Ectodermal cell (in vitro differentiated cells): ENCODE measurements at regions not wholly inside any gene's neighbourhood (a gene's known extent, or its start where the extent isn't known, plus 50 kb on each side); places are given as distances from the start of the nearest gene placed in this dataset.

Source experiments
- H3K27ac ChIP-seq: 2 replicates; pipeline ENCODE4 v1.7.0; 2013; ENCODE audit warnings: mild to moderate bottlenecking, low read depth, low read length; ENCODE audit not compliant: insufficient read depth, poor library complexity, severe bottlenecking
- H3K27me3 ChIP-seq: 2 replicates; pipeline ENCODE4 v1.7.0; 2013; ENCODE audit warnings: mild to moderate bottlenecking, low read length; ENCODE audit not compliant: insufficient read depth, control insufficient read depth, poor library complexity, severe bottlenecking
- H3K36me3 ChIP-seq: one replicate; pipeline ENCODE4 v1.7.0; 2013; ENCODE audit warnings: low read length; ENCODE audit not compliant: control insufficient read depth, insufficient read depth
- H3K4me1 ChIP-seq: one replicate; pipeline ENCODE4 v1.7.0; 2013; ENCODE audit warnings: low read length; ENCODE audit not compliant: control insufficient read depth, insufficient read depth
- H3K4me3 ChIP-seq: 2 replicates; pipeline ENCODE4 v1.7.0; 2013; ENCODE audit warnings: low read depth, low read length, control low read depth; ENCODE audit not compliant: insufficient read depth
- H3K9me3 ChIP-seq: 2 replicates; pipeline ENCODE4 v1.7.0; 2013; ENCODE audit warnings: mild to moderate bottlenecking, low read length, moderate library complexity; ENCODE audit not compliant: control insufficient read depth
- WGBS, 2 experiments: methylation state at CpG; one replicate each; pipeline ENCODE4 v1.1.7; 2013; ENCODE audit warnings: missing lambda C conversion rate in 2 of 2; 5-methylcytosine and 5-hydroxymethylcytosine counted together

GRCh38 chr7:12091231-12091630, 119.9 kb upstream of the TMEM106B start:
- Histone ChIP-seq H3K27ac (no peak overlapping the region), H3K4me1 (peaks cover 9% of the 10 kb centered on the region), H3K9me3 (no peaks in the 10 kb centered on the region), H3K27me3 (no peaks in the 10 kb centered on the region), H3K4me3 (no peak overlapping the region), H3K36me3 (no peaks in the 10 kb centered on the region)
- WGBS, 2 experiments = 81 to 84% methylated on average over 4 of the region's 4 CpGs

DNA sequence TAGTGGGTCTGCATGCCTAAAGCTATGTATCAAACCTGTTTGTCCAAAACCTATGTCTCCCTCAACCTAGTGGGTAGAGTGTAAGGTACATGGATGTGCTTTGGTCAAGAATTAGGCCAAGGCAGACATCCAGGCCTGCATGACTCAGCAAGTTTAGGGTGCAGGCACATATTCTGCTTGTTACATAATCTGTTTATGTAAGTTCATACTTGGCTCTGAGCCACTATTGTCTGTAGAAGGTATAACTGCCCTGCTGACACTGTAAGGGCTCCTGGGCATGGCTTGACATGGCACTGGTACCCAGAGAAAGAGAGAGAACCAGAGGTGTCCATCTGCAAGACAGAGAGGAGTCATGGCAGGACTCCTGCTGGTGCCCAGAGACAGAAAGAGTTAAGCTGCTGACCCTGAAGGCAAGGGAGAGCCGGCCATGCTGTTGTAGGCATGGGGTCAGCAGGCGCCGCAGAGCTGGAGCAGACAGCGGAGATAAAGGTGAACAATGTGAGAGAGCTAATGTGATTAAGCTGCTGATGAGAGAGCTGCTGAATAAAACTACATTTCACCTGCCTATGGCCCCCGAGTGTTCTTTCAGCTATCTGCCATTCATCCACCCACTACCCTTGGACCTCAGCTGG, 118.5 kb upstream of the TMEM106B start:
- Histone ChIP-seq H3K36me3 (no peaks in the 10 kb centered on the region), H3K4me1 (peaks cover 9% of the 10 kb centered on the region), H3K27ac (no peak overlapping the region), H3K4me3 (no peak overlapping the region), H3K9me3 (no peaks in the 10 kb centered on the region), H3K27me3 (no peaks in the 10 kb centered on the region)
- WGBS, 2 experiments = 76 to 85% methylated on average over 4 to 5 of the region's 5 CpGs

GRCh38 chr7:12093365-12093764, 117.7 kb upstream of the TMEM106B start:
- WGBS, 2 experiments = no CpG with 5 or more reads among the region's 1 CpG
- H3K9me3 ChIP-seq = no peaks in the 10 kb centered on the region

GRCh38 chr7:12094365-12094921, 116.7 kb upstream of the TMEM106B start:
- 8 to 23% methylated on average over 3 to 4 of the region's 4 CpGs for WGBS, 2 experiments
- no peaks in the 10 kb centered on the region for H3K27me3 ChIP-seq
- H3K27ac ChIP-seq = no peak overlapping the region
- peaks cover 9% of the 10 kb centered on the region for H3K4me1 ChIP-seq
- no peaks in the 10 kb centered on the region for H3K36me3 ChIP-seq
- H3K4me3 ChIP-seq = no peak overlapping the region
- H3K9me3 ChIP-seq = no peaks in the 10 kb centered on the region

More at GRCh38 chr7:12093365-12093764, 117.7 kb upstream of the TMEM106B start:
- no peaks in the 10 kb centered on the region for H3K36me3 ChIP-seq
- H3K4me1 ChIP-seq = peaks cover 9% of the 10 kb centered on the region
- H3K27ac ChIP-seq = no peak overlapping the region
- no peak overlapping the region for H3K4me3 ChIP-seq
- H3K27me3 ChIP-seq = no peaks in the 10 kb centered on the region

GRCh38 chr7:12102126-12102525, 109.0 kb upstream of the TMEM106B start:
- no peaks in the 10 kb centered on the region for H3K4me1 ChIP-seq
- no peaks in the 10 kb centered on the region for H3K9me3 ChIP-seq
- 78 to 88% methylated on average over 2 to 3 of the region's 3 CpGs for WGBS, 2 experiments
- H3K27ac ChIP-seq = no peak overlapping the region
- no peaks in the 10 kb centered on the region for H3K27me3 ChIP-seq
- no peak overlapping the region for H3K4me3 ChIP-seq
- no peaks in the 10 kb centered on the region for H3K36me3 ChIP-seq

DNA sequence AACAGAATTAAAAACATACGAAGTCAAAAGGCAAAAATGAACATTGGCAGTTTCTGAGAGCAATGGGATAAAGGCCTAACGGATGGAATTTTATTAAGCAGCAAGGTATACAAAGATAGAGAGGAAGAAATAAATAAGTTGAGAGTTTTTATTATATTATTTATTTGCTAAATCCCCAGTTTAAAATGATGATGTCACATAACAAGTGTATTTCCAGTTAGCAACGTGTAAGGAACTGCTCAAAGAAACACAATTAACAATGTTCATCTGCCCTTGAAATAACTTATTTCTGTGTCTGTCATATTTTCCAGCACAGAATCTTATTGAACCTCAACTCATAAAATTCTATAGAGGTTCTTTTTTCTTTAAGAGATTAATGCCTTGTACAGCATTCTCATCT, 108.6 kb upstream of the TMEM106B start:
- no peak overlapping the region for H3K27ac ChIP-seq
- H3K36me3 ChIP-seq = no peaks in the 10 kb centered on the region
- H3K9me3 ChIP-seq = no peaks in the 10 kb centered on the region
- H3K4me1 ChIP-seq = no peaks in the 10 kb centered on the region
- H3K4me3 ChIP-seq = no peak overlapping the region
- 91 to 96% methylated on average over 3 of the region's 3 CpGs for WGBS, 2 experiments
- H3K27me3 ChIP-seq = no peaks in the 10 kb centered on the region

GRCh38 chr7:12103948-12104347, 107.1 kb upstream of the TMEM106B start:
- Histone ChIP-seq H3K27ac (no peak overlapping the region), H3K36me3 (no peaks in the 10 kb centered on the region), H3K9me3 (no peaks in the 10 kb centered on the region), H3K27me3 (no peaks in the 10 kb centered on the region), H3K4me1 (no peaks in the 10 kb centered on the region), H3K4me3 (no peak overlapping the region)

DNA sequence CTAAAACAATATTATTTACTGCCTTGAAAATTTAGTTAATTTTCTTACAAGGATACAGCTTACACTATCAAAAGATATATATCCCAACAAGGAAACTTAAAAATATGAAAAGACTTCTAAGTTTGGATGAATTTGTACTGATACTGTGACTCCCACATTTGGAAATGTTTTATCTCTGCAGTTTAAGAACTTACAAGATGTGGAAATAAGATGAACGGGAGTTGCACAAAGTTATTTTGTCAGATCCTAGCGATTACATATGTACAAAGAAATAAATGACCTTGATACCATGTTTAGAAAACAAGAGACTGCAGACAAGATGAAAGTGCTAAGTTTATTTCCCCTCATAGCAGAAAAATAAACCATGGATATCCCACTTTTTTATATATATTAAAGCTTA, 103.7 kb upstream of the TMEM106B start:
- Histone ChIP-seq H3K27ac (no peak overlapping the region), H3K27me3 (peaks cover 16% of the 10 kb centered on the region), H3K4me3 (no peak overlapping the region), H3K9me3 (no peaks in the 10 kb centered on the region), H3K4me1 (no peaks in the 10 kb centered on the region), H3K36me3 (no peaks in the 10 kb centered on the region)
- 90% methylated on average over 2 of the region's 2 CpGs; no CpG with 5 or more reads in 1 of the 2 experiments for WGBS, 2 experiments

DNA sequence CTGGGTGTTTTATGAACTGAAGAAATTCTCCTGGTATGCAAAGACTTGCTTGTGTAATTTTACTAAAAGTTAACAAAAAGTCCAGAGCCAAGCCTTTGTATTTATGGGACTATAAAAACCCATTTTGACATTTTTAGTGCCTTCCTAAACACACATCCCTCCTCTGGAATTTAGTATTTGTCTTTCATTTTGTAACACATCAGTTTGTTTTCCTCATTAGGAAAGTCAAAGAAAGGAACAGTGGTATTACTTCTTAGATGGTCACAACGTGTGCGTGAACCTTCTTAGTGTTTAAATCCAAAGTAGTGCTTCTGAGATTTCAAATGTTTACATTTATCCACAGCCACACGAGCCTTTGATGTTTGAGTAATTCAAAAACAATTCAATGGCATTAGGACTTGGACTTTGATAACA, 103.2 kb upstream of the TMEM106B start:
- Histone ChIP-seq H3K4me3 (no peak overlapping the region), H3K27ac (no peak overlapping the region)
- WGBS, 2 experiments = 74 to 92% methylated on average over 3 of the region's 3 CpGs

DNA sequence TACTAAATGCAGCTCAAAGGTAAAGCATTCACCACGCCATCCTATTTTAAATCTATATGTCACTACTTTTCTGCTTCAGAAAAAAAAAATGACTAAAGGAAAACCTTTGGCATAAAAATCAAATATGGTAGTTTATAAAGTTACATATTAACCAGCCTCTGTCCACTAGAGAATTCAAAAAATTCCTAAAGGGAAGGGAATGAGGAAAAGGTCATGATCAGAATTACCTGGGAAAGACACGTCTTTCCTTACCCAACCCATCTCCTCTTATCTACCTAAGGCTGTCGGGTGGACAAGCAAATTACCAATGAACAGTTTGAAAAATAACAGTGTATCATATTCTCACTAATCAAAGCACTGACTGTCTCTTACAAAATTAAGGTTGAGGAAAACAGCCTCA, 100.7 kb upstream of the TMEM106B start:
- H3K27ac ChIP-seq = no peak overlapping the region
- H3K4me3 ChIP-seq = no peak overlapping the region
- H3K27me3 ChIP-seq = peaks cover 16% of the 10 kb centered on the region
- H3K4me1 ChIP-seq = no peaks in the 10 kb centered on the region
- WGBS, 2 experiments = 91 to 93% methylated on average over 3 of the region's 3 CpGs
- H3K36me3 ChIP-seq = no peaks in the 10 kb centered on the region
- no peaks in the 10 kb centered on the region for H3K9me3 ChIP-seq

More for the DNA sequence above, 103.2 kb upstream of the TMEM106B start:
- Histone ChIP-seq H3K9me3 (no peaks in the 10 kb centered on the region), H3K4me1 (no peaks in the 10 kb centered on the region), H3K36me3 (no peaks in the 10 kb centered on the region), H3K27me3 (peaks cover 16% of the 10 kb centered on the region)
